ENCODE measurements at regions not wholly inside any gene's neighbourhood (a gene's known extent, or its start where the extent isn't known, plus 50 kb on each side); places are given as distances from the start of the nearest gene placed in this dataset.

GRCh38 chr12:116483959-116484750, 75.0 kb upstream of the MAP1LC3B2 start:
- TF ChIP-seq CTCF (IDR thresholded peaks at IDR 0.05) = no peak
- no peak for DNase-seq (ENCODE audit: low spot score)
- H3K27me3 Mint-ChIP-seq (ENCODE audit: low read depth) = no peaks in the 10 kb centered on the region
- H3K4me3 Mint-ChIP-seq (ENCODE audit: unreplicated experiment) = no peak overlapping the region
- H3K27ac Mint-ChIP-seq (ENCODE audit: unreplicated experiment) = no peak overlapping the region
- H3K36me3 Mint-ChIP-seq (ENCODE audit: low read depth) = no peaks in the 10 kb centered on the region
- peaks cover 3% of the 10 kb centered on the region for H3K4me1 Mint-ChIP-seq (ENCODE audit: low read depth)
- H3K9me3 Mint-ChIP-seq (ENCODE audit: low read depth) = peaks cover 12% of the 10 kb centered on the region

GRCh38 chr12:116484807-116485206, 74.4 kb upstream of the MAP1LC3B2 start:
- no peaks in the 10 kb centered on the region for H3K36me3 Mint-ChIP-seq (ENCODE audit: low read depth)
- no peak for TF ChIP-seq CTCF (IDR thresholded peaks at IDR 0.05)
- DNase-seq (ENCODE audit: low spot score) = no peak
- H3K4me3 Mint-ChIP-seq (ENCODE audit: unreplicated experiment) = no peak overlapping the region
- H3K27ac Mint-ChIP-seq (ENCODE audit: unreplicated experiment) = no peak overlapping the region
- H3K9me3 Mint-ChIP-seq (ENCODE audit: low read depth) = peaks cover 12% of the 10 kb centered on the region
- H3K27me3 Mint-ChIP-seq (ENCODE audit: low read depth) = no peaks in the 10 kb centered on the region
- H3K4me1 Mint-ChIP-seq (ENCODE audit: low read depth) = peaks cover 8% of the 10 kb centered on the region

- DNase-seq (ENCODE audit: low spot score) = no peak
- Mint-ChIP-seq H3K27ac (ENCODE audit: unreplicated experiment) (no peak overlapping the region), H3K36me3 (ENCODE audit: low read depth) (no peaks in the 10 kb centered on the region), H3K4me1 (ENCODE audit: low read depth) (peaks cover 13% of the 10 kb centered on the region), H3K27me3 (ENCODE audit: low read depth) (no peaks in the 10 kb centered on the region), H3K9me3 (ENCODE audit: low read depth) (peaks cover 12% of the 10 kb centered on the region), H3K4me3 (ENCODE audit: unreplicated experiment) (no peak overlapping the region)
- no peak for TF ChIP-seq CTCF (IDR thresholded peaks at IDR 0.05)
These were observed 70.1 kb upstream of the MAP1LC3B2 start for GRCh38 chr12:116489116-116489515.

- no peak overlapping the region for H3K27ac Mint-ChIP-seq (ENCODE audit: unreplicated experiment)
- H3K9me3 Mint-ChIP-seq (ENCODE audit: low read depth) = peaks cover 13% of the 10 kb centered on the region
- H3K36me3 Mint-ChIP-seq (ENCODE audit: low read depth) = no peaks in the 10 kb centered on the region
- no peak overlapping the region for H3K4me3 Mint-ChIP-seq (ENCODE audit: unreplicated experiment)
- no peak for DNase-seq (ENCODE audit: low spot score)
- no peak for TF ChIP-seq CTCF (IDR thresholded peaks at IDR 0.05)
- no peaks in the 10 kb centered on the region for H3K27me3 Mint-ChIP-seq (ENCODE audit: low read depth)
- H3K4me1 Mint-ChIP-seq (ENCODE audit: low read depth) = peaks cover 23% of the 10 kb centered on the region
These were observed 68.7 kb upstream of the MAP1LC3B2 start for GRCh38 chr12:116490471-116490870.

- Mint-ChIP-seq H3K9me3 (ENCODE audit: low read depth) (peaks cover 10% of the 10 kb centered on the region), H3K27me3 (ENCODE audit: low read depth) (no peaks in the 10 kb centered on the region), H3K4me1 (ENCODE audit: low read depth) (peaks cover 29% of the 10 kb centered on the region), H3K36me3 (ENCODE audit: low read depth) (no peaks in the 10 kb centered on the region), H3K27ac (ENCODE audit: unreplicated experiment) (no peak overlapping the region), H3K4me3 (ENCODE audit: unreplicated experiment) (no peak overlapping the region)
- no peak for DNase-seq (ENCODE audit: low spot score)
- TF ChIP-seq CTCF (IDR thresholded peaks at IDR 0.05) = no peak
These were observed 66.4 kb upstream of the MAP1LC3B2 start for GRCh38 chr12:116492703-116493324.

All from chondrocyte (in vitro differentiated cells).